HG03060 (cell line): ENCODE measurements at regions not wholly inside any gene's neighbourhood (a gene's known extent, or its start where the extent isn't known, plus 50 kb on each side); places are given as distances from the start of the nearest gene placed in this dataset.

Experiments
- ATAC-seq: cut with Tn5 transposase; IDR thresholded peaks from one replicate; pipeline ENCODE4 v1.9.1; 2021; ENCODE audit warnings: low read depth, moderate number of reproducible peaks; ENCODE audit not compliant: unreplicated experiment

- no peak for ATAC-seq
These were observed 2706.8 kb downstream of the ARAP2 start for GRCh38 chr4:33537527-33537926.

DNA sequence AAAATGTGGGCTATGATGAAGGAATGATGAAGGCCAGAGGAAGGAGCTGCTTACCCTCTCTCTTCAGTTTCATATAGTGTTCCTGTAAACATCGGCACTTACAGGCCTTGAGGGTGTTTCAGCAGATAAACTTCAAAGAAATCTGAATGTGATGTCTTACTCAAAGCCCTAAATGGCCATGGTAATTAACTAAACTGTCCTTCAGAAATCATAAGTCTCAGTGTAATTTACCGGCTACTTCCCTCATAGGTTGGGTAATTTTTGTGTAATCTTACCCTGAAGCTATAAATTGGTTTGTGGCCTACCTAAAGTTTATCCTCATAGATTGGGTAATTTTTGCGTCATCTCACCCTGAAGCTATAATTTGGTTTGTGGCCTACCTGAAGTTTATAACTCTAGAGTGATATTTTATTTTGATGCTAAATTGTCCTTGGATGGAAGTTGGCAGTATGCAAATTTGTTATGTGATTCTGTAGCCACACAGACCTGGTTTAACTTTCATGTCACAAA is 2700.3 kb downstream of the ARAP2 start:
- ATAC-seq: no peak

DNA sequence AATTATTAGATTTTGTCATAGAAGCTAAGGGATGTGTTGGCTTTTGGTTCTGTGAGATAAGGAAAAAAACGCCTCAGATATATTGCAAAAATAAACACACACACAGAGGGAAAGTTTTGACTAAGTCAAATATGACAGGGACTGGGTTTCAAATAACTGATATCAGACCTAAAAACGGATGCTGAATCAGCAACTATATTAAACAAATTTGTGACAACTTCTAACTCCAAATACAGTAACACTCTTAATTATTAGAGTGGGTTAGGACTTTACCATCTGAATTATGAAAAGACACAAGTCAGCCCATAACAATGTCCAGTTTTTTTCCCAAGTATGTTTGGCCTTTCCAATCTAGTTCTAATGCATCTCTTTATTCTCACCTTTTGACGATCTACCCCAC is 2693.1 kb downstream of the ARAP2 start:
- no peak for ATAC-seq

DNA sequence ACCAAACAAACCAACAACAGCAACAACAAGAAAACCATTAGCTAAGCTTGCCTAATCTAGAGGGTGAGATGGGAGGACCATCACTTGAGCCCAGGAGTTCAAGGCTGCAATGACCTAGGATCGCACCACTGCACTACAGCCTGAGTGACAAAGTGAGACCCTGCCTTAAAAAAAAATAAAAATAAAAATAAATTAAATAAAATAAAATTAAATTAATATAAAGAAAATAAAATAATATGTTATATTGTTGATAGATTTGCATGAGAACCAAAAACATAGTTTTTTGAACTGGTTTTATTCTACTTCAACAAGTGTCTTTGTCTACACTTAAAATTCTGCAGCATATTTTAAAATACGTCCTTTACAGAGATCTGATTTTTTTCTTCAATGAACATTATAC is 2683.1 kb downstream of the ARAP2 start:
- no peak for ATAC-seq

DNA sequence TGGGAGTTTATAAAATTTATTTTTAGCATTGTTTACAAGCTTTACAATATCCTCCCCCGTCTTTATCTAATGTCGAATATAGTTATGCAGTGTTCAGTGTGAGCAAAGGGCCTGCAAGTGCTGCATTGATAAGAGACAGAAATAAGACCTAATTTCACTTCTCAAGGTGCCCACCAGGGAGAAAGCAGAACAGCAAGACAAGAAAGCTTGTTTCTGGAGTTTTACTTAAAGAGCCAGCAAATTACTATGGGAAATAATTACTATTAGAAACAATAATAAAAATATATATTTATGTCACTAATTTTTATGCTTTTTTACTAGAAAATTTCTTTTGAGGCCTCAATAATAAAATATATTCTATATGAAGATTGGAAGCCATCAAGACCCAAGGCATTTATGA is 2677.7 kb downstream of the ARAP2 start:
- no peak for ATAC-seq

DNA sequence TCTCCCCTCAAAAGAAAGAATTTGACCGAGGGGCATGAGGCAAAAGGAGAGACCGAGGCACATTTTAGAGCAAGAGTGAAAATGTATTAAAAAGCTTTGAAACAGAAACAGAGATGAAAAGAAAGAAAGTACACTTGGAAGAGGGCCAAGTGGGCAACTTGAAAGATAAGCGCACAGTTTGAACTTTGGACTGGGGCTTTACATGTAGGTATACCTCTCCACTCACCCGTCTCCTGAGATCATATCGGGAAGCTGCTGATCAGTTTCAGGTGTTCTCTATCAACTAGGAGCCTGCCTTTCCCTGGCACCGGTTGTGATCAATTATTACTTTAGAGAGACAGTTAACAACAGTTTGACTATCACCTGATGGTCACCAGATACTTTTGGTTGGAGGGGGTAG is 2666.5 kb downstream of the ARAP2 start:
- no peak for ATAC-seq

DNA sequence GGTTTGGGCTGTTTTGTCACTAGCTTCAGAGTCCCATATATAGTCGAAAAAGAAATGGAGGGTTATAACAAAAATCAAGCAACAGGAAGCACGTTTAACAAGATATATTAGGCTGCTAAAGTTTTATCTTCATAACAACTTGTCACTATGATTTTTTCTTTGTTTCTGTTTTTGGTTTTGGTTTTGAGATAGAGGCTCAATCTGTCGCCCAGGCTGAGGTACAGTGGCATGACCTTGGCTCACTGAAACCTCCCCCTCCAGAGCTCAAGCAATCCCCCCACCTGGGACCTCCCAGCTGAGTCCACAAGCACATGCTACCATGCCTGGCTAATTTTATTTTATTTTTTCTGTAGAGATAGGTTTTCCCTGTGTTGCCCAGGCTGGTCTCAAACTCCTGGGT is 2664.4 kb downstream of the ARAP2 start:
- ATAC-seq: no peak

GRCh38 chr4:33592701-33593100 is 2651.6 kb downstream of the ARAP2 start:
- ATAC-seq: no peak

DNA sequence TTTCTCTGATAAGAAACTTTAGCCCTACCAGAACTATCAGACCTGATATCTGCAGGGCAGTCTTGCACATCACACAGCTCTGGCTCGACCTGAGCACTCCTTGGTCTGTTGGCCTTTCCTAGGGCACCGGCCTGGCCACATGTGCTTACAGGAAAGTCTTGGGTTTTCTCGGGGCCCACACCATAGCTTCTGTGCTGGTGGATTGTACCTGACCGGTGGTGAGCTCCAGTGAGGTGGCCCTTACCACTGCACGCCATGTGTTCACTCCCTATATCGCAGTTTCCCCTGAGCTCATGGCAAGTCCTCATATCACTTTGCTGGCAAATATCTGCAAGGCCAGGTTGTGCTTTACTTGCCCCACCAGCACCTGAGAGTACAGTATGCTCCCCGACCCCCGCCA is 2637.4 kb downstream of the ARAP2 start:
- no peak for ATAC-seq

DNA sequence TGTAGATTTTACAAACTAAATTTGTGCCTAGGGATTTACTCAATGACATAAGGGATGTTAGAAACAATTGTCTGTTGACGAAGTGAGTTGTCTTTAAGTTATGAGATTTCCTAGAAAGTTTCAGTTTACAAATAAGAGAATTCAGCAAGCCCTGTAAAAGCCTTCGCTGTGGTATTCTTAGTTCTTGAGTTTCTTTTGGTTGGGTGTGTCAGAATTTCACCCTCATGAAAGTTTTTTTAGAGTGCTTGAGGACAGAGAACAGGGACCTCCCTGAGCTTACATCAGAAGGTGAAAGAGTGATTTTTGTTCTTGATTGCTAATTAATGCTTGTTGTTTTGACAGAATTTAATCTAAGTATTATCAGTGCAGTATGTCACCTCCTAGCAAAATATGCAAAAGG is 2628.2 kb downstream of the ARAP2 start:
- no peak for ATAC-seq

- ATAC-seq: no peak
These were observed 2618.6 kb downstream of the ARAP2 start for GRCh38 chr4:33625748-33626147.

- no peak for ATAC-seq
These were observed 2618.1 kb downstream of the ARAP2 start for GRCh38 chr4:33626221-33626620.

DNA sequence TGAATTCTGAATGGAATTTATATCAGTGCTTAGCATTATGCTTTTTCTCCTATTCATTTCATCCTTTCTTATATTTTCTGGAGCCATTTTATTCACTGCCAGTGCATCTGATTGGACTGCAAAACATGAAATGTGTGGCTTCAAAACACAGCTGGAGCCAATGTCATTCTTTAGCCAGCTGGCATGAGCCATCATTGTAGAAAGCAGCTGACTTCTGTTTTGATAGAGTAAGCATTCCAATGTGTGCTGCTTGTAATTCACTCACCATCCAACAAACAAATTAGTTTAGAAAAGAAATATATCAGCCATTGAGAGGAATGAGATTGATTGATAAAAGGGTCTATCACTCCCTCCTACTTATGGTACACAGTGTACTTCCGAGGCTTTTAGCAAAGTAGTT is 2616.0 kb downstream of the ARAP2 start:
- no peak for ATAC-seq

GRCh38 chr4:33649015-33649414 is 2595.3 kb downstream of the ARAP2 start:
- ATAC-seq: no peak

GRCh38 chr4:33649471-33649870 is 2594.8 kb downstream of the ARAP2 start:
- no peak for ATAC-seq

GRCh38 chr4:33650036-33650435 is 2594.3 kb downstream of the ARAP2 start:
- no peak for ATAC-seq

- ATAC-seq: no peak
These were observed 2585.3 kb downstream of the ARAP2 start for GRCh38 chr4:33658971-33659370.

- no peak for ATAC-seq
These were observed 2582.7 kb downstream of the ARAP2 start for GRCh38 chr4:33661636-33662035.

GRCh38 chr4:33685939-33686338 is 2558.4 kb downstream of the ARAP2 start:
- no peak for ATAC-seq

- ATAC-seq: no peak
These were observed 2548.3 kb downstream of the ARAP2 start for GRCh38 chr4:33696041-33696440.

DNA sequence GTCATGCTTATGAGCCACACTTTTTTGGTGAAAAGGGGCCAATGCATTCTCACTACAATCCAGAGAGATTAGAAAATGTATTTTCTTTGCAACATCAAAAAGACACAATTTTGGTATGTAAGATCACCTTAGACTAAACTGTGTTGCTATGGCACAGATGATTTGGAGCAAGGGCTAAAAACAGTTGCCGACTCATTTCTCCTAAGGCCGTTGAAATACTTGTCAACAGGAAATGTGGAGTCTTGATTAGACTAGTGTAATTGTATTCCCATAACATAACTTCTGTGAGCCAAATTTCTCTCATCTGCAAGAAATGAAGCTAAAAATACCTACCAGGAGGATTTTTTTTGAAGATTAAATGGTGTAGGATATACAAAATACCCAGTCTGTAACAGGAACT is 2547.7 kb downstream of the ARAP2 start:
- ATAC-seq: no peak

- ATAC-seq: no peak
These were observed 2535.1 kb downstream of the ARAP2 start for GRCh38 chr4:33709247-33709646.

GRCh38 chr4:33711826-33712225 is 2532.5 kb downstream of the ARAP2 start:
- ATAC-seq: no peak
